GM18498 (cell line): ENCODE measurements at regions not wholly inside any gene's neighbourhood (a gene's known extent, or its start where the extent isn't known, plus 50 kb on each side); places are given as distances from the start of the nearest gene placed in this dataset.
"Not testable (repeated sequence)": the region's sequence is repeated elsewhere in the genome, so short reads cannot be mapped to it uniquely, and the experiment has no call there.

Experiments used
- ATAC-seq: cut with Tn5 transposase; IDR thresholded peaks from one replicate; pipeline ENCODE4 v1.9.1; 2021; ENCODE audit warnings: mild to moderate bottlenecking, moderate library complexity; ENCODE audit not compliant: unreplicated experiment

- ATAC-seq = no peak
These were observed 333.7 kb upstream of the KLF3 start for GRCh38 chr4:38330321-38330720.

DNA sequence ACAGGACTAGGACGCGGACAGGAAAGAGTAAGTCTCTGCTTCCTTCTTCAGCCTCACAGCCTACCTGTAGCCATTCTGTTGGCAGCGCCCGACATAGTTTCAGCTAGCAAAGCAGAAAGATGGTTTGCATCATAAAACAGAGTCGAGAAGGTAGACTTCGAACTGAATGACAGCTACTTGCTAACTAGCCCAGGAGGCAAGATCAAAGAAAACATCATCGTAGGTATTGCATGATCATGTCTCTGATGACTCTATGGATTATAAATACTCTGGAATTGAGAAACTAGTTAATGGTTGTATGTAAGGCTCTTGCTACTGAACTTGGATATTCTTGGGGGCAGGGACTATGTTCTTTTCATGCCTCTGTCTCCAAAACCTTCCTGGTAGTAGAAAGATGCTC is 333.1 kb upstream of the KLF3 start:
- no peak for ATAC-seq

- no peak for ATAC-seq
These were observed 331.3 kb upstream of the KLF3 start for GRCh38 chr4:38332699-38333098.

GRCh38 chr4:38333219-38333618 is 330.8 kb upstream of the KLF3 start:
- no peak for ATAC-seq

DNA sequence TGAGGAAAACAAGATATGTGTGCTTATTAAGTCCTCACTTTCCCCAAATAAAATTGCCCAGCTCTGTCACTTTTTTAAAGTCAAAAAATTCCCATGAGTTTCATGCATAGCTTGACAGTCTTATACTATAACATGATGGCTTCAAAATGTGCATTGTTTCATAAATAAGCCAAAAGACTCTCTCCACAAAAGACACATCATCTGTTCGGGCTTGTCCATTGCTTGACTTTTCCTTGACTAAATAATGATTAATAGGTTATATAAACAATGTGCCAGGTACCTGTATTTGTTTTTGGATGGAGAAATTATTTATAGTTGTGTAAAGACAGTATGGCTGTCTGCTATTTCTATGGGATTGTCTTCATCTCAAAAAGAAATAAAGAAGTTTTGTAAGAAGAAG is 329.2 kb upstream of the KLF3 start:
- no peak for ATAC-seq

- ATAC-seq = not testable (repeated sequence)
These were observed 325.1 kb upstream of the KLF3 start for GRCh38 chr4:38338939-38339338.

DNA sequence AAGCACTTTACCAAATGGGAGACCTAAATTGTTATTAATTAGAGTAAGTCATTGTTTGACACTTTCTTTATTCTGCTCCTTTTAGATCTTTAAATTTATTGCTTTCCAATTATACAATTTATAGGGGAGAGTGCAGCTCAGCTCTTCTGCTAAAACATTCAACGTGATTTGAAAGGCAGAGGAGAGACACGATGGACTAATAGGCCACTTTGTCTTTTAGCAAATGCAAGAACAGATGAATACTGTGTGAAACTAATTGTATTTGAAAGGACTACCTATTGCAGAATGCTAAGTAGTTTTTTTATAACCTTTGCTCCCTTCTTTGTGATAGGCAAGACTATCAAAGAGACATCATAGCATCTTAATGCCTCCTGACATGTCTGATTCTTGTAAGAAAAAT is 320.4 kb upstream of the KLF3 start:
- no peak for ATAC-seq

DNA sequence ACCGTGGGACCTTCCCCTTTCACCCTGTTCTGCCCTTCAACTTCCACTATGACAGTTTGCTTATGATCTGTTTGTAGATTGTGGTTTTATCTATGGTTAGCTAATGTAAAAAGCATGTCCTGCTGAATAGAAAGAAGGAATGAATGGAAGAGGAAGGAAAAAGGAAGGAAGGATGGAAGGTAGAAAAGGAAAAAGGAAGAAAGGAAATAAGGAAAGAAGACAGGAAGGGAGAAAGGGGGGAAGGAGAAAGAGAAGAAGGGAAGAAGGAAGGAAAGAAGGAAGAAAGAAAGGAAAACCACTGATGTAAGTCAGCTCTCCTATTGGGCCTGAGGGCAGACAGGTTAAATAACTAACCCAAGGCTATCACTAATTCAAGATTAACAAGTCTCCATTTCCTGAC is 319.1 kb upstream of the KLF3 start:
- no peak for ATAC-seq

GRCh38 chr4:38347251-38347650 is 316.7 kb upstream of the KLF3 start:
- no peak for ATAC-seq

- ATAC-seq = no peak
These were observed 309.6 kb upstream of the KLF3 start for GRCh38 chr4:38354421-38354820.

- ATAC-seq = no peak
These were observed 309.1 kb upstream of the KLF3 start for GRCh38 chr4:38354872-38355271.

- no peak for ATAC-seq
These were observed 307.3 kb upstream of the KLF3 start for GRCh38 chr4:38356686-38357085.

- no peak for ATAC-seq
These were observed 306.5 kb upstream of the KLF3 start for GRCh38 chr4:38357546-38357945.

GRCh38 chr4:38359113-38359512 is 304.9 kb upstream of the KLF3 start:
- ATAC-seq = no peak

DNA sequence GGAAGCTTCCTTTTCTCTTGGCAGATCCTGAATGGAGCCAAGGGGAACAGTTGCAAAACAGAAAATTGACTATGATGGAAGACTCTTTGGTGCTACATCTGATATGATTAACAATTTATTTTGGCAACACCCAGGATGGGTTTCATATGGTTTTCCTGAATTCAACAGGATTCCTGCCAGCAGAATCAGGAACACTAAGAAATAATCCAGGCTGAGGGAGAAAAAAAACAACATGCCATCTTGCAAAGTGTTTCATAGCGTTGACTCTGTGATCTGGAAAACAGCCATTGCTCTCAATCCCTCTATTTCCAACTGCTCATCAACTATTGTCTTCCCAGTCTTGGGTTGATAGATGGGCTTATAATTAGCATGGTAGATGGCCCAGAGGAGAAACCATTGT is 303.8 kb upstream of the KLF3 start:
- ATAC-seq = no peak

DNA sequence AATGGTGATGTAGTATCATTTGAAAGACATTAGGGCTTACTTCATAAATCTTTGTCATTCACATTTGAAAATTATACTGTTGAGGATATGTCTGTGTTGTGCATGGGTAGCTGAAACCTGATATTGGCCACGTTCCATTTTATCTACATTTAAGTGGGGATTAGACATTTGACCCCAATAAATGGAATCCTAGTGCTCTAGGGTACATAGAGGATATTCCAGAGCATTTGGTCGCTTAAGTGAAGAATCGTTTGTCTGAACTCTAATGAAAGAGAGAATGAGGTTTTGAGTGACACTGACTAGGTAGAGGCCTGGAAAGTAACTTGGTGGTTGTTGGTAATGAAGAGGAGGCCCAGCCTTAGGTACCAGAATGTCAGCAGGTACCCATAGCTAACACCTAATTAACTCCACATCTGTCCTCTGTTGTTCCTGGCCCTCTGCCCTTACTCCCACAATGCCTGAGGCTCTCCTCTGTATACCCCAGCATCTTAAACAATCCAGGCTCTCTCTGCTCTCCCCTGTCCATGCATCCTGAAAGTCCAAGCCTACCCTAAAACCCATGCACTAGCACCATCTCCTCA is 299.5 kb upstream of the KLF3 start:
- no peak for ATAC-seq

DNA sequence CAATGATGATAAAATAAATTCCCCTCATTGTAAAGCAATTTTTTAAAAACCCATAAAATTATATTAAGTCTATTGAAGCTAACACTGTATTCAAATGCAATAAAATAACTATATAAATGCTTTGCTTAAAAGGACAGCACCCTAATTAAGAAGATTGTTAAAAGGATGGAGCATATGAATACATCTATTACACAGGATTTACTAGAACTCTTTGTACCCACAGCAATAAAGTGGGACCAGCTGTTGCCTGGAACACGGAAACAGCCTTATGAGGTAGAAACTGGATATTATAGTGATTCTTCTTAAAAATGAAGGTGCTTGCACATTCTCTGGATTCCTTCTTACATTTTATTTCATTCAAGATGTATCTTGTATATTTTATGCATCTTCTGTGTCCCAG is 298.7 kb upstream of the KLF3 start:
- ATAC-seq = no peak

- no peak for ATAC-seq
These were observed 298.2 kb upstream of the KLF3 start for GRCh38 chr4:38365748-38366310.

GRCh38 chr4:38366456-38366855 is 297.5 kb upstream of the KLF3 start:
- no peak for ATAC-seq

GRCh38 chr4:38366997-38367396 is 297.0 kb upstream of the KLF3 start:
- ATAC-seq = no peak

GRCh38 chr4:38367642-38368174 is 296.3 kb upstream of the KLF3 start:
- ATAC-seq = no peak

DNA sequence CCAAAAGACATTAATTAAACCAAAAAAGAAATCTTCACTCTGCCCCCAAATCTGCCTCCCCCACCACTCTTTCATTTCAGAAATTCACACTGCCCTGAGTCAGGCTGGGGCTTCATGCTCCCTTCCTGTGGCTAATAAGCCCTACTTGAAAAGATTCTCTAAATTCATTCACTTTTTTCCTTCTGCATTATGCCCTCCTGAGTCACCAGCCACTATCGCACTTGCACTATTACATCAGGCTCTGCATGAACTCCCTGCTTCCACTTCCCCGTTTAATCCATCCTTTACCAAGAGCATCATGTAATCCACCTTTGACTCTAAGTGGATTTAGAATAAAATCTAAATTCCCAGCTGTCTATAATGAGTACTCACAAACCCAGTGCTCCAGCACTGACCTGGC is 295.4 kb upstream of the KLF3 start:
- ATAC-seq = no peak

- no peak for ATAC-seq
These were observed 292.6 kb upstream of the KLF3 start for GRCh38 chr4:38371391-38371851.
